HG03139 (cell line): ENCODE measurements at regions not wholly inside any gene's neighbourhood (a gene's known extent, or its start where the extent isn't known, plus 50 kb on each side); places are given as distances from the start of the nearest gene placed in this dataset.
"Not testable (repeated sequence)": the region's sequence is repeated elsewhere in the genome, so short reads cannot be mapped to it uniquely, and the experiment has no call there.

Source experiments
- ATAC-seq: cut with Tn5 transposase; IDR thresholded peaks from one replicate; pipeline ENCODE4 v1.9.1; 2021; ENCODE audit not compliant: unreplicated experiment

DNA sequence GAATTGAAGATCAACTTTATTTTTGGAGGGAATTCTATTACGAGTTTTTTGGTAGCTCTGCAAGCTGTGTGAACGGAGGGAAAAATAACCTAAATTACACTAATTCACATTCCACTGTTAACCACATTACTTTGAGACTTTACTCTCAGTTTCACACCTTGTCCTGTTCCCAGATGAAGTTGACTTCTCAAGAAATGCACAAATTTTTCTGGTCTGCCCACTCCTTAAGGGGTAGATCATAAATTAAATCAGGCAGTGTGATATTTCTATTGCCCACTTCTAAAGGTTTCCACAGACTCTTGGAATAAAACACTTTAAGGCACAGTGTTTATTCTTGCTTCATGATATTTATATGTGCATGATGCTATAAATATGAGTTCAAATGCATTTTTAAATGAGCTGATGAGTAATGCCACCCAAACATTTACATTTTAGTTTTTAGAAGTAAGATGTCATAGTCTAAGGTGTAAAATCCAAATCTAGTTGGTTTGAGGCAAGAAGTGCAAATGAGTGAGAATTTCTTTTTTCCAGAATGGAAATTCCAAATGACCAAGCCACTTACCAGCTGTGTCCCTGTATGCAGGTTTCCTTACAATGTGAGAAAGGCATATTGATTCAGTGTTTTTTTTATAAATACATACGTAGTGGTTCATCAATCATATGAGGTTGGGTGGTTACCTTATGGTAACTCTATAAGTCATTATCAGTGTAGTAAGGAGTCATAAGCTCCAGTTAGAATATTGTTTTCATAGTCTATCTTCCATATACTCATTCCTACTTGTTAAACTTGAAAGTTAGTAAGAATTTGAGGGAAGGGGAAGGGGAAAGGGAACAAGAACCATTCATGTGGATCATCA lies 437.7 kb upstream of the MEF2C start:
- ATAC-seq = no peak

DNA sequence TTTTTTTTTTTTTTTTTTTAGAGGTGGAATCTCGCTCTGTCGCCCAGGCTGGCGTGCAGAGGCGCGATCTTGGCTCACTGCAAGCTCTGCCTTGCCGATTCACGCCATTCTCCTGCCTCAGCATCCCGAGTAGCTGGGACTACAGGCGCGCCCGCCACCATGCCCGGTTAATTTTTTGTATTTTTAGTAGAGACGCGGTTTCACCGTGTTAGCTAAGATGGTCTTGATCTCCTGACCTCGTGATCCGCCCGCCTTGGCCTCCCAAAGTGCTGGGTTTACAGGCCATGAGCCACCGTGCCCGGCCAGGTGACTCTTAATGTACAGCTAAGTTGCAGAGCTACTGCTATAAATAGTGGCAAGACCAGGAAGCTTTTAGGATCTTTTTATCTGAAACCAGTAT lies 434.9 kb upstream of the MEF2C start:
- not testable (repeated sequence) for ATAC-seq

DNA sequence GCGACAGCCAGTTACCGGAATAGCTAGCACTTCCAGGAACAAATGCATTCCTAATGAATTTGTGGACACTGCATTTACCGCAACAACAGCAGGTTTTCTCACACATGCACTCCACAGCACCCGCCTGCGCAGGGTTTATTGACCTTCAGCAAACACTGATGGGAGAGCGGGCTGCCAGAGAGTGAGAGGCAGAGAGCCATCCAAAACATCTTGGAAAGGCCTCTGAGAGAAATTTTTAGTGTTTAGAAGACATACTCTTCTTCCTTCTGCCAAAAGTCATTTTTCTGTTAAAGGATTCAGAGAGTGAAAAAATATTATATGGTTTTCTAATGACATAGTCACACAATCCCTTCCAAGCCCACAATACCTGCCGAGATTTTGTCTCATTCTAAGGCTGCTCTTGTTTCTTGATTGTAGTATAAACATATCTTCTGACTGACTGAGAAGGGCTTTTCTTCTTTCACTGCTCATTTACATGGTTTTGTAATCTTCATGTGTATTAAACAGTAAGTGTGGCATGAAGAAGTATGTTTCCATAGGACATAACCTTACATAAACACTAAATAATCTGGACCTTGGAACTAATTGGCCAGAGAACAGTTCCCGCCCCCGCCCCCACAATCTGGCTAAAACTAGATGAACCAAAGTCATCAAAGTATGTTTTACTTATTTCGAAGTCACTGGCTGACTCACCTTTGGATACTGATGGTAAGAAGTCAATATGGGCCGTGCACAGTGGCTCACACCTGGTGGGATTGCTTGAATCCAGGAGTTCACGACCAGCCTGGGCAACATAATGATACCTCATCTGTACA lies 432.5 kb upstream of the MEF2C start:
- ATAC-seq = no peak

DNA sequence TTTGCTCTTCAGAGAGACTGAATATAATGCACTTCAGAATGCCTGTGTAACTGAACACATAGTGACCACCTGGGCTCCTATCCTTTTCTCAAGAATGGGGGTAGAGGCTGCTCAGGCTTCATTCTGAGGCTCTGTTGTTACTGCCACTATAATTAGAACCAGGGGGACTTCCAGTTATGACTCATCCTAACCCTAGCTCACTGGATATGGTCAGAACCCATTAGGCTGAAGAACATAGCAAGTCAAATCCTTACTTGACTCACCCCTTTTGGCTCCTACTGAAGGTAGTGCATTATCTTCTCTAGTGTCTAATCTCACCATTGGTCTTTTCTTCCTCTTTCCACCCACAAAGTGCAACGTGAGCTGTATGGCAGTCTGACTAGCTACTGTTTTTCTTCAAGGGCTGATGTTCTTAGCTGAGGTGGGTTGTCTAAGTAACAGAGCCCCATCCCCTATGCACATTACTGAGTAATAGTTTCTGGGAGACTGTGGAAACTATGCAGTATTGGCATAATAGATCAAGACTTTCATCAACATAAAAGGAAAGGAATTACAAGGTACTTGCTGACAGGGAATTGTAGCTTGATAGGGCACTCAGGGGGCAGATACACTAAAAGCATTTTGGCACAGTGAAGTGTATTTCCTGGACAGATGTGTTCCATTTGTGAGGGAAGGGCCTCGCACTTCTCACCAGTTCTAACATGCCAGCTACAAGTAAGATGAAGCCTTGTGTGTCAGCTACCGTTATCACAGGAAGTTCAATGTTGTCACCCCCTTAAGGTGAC lies 431.0 kb upstream of the MEF2C start:
- peak; percentile 96 for ATAC-seq

DNA sequence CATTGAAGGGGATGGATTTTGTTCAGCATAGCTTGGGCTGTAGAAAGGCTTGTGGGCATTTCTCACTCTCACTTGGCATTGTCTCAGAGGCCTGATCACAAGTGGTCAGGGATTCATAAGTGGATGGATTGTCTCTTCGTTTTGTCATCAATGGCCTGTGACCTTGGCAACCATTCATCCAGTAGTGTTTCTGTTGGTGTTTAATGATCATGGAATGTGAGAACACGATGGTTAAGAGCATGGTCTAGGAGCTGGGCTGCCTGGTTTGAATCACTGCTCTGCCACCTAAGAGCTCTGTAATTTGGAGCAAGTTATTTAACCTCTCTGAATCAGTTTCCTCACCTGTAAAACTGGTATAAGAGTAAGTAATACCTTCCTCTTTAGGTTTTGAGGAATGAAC lies 430.1 kb upstream of the MEF2C start:
- ATAC-seq = no peak

DNA sequence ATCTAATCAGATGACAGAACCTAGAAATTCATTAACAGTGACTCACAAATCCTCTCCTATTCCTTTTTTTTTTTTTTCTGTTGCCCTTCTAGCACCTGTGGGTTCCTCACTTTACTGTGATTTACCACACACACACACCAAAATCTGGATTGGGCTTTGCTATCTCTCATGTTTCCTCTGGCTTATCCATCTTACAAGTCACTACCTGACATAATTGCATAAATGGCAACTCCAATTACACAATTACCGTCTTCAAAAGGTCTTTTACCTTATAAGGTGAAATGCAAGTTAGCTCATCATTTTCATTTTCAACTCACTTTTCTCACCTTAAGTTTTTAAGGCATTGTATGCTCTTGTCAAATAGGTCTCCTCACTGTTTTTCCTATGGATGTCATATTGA lies 426.3 kb upstream of the MEF2C start:
- no peak for ATAC-seq

DNA sequence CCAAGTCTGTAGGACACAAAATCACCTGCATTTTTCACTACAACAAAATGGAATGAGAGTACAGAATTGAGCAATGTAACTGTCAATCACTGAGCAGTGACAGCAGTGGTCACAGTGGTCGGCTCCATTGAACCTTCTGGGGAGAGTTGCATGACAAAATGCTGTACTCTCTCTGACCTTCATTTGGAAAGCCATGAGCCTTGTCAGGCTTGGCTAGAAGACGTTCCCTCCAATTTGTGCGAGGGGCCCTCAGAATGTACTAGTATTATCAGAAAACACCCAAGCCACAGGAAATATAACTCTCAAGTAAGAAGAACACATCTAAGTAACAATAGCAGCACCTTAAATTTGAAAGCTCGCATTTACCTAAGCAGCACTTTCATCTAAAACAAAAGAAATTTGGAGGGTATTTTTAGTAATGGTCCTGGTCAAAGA lies 425.6 kb upstream of the MEF2C start:
- peak; percentile 94 for ATAC-seq

DNA sequence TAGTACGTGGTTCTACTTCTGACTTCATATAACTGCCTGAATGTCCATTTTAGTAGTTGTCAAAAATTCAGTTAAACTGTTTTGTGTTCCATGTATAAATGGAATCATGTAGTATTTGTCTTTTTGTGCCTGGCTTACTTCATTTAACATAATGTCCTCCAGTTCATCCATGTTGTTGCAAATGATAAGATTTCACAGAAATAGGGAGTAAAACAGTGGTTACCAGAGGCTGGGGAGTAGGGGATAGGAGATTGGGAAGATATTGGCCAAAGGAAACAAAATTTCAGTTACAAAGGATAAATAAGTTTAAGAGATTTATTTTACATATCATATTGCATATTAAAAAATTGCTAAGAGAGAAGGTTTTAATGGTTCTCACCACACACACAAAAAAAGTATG lies 425.0 kb upstream of the MEF2C start:
- ATAC-seq = no peak

DNA sequence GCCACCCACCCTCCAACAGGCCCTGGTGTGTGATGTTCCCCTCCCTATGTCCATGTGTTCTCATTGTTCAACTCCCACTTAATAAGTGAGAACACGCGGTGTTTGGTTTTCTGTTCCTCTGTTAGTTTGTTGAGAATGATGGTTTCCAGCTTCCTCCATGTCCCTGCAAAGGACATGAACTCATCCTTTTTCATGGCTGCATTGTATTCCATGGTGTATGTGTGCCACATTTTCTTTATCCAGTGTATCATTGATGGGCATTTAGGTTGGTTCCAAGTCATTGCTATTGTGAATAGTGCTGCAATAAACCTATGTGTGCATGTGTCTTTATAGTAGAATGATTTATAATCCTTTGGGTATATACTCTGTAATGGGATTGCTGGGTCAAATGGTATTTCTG lies 424.2 kb upstream of the MEF2C start:
- not testable (repeated sequence) for ATAC-seq

DNA sequence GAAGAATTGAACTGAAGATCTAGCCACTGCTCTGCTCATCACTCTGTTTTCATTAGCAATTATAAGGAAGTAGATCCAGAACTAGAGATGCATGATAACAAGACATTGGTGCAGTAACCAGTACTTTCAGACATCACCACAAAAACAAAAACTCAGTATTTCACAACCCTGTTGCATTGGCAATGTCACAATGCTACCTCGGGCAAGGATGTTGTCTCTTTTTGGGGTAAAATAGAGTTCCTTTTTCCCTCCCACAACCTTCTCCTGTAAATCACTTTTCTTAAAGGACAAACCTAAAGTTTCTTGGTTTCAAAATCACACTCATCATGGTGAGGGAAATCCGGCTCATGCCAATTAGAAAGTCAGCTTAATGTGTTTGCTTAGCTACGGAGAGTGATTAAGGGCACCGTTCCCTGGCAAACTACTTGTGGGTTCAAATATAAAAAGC lies 420.1 kb upstream of the MEF2C start:
- peak; percentile 49 for ATAC-seq

DNA sequence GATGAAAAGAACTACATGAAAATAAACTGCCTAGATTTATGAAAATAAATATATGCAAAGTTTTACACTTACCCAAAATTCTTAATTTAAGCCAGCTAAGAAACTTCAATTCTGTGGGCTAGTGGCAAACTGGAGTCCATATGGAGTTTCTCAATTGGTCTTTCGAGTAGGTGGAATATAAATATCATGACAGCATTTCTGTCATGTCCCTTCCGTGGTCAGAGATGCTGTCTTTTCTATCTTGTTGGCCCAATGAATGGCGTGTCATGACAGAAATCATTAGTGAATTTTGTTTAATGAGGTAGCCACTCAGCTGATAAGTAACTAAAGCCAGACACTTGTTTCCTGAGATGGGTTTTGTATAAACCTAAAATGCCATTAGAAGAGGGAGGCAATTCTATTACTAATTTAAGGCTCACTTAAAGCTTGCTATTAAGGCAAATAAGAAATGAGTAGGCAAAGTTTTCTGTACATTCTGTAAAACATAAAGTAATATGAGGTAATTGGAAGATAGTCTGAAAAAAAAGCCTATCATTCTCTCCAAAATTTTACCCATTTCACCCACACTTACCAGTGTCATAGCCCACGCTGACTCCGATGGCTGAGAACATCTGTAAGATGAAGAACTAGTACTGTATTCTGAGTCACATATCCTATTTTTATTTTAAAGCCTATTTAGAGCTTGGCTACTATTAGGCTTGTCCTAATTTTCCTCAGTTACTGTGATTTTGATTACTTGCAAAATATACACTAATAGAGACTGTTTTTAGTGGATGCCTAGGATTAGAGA lies 419.3 kb upstream of the MEF2C start:
- ATAC-seq = no peak

DNA sequence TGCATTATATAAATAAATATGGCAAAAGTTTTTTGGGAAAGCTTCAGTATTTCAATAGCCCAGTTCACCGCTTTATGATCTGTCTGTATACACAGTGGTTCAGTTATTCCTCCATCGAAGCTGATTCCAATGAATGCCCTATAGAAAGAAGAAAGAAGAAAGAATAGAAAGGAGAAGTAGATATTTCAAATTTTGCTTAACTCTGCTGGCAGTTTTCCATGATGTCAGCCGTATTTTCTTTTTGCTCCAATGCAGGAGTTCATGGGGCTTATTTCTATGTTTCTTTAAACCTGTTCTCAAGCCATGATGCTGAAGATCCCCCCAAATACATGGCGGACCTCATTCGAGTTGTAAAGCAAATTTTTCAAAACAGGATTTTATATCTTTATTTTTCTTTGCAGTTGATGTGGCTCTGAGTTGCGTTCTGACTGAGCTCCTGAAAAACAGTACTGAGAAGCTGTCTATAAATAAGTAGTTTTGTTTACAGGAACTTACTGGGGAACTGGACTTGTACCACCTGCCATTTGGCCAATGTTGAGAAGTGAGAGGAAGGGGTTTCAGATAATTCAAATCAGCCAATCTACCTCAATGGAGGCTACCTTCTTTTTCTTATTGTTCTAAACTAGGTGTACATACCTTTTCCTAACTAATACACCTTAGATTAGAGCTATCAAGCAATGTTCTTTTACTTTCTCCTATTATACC lies 418.5 kb upstream of the MEF2C start:
- peak; percentile 66 for ATAC-seq

DNA sequence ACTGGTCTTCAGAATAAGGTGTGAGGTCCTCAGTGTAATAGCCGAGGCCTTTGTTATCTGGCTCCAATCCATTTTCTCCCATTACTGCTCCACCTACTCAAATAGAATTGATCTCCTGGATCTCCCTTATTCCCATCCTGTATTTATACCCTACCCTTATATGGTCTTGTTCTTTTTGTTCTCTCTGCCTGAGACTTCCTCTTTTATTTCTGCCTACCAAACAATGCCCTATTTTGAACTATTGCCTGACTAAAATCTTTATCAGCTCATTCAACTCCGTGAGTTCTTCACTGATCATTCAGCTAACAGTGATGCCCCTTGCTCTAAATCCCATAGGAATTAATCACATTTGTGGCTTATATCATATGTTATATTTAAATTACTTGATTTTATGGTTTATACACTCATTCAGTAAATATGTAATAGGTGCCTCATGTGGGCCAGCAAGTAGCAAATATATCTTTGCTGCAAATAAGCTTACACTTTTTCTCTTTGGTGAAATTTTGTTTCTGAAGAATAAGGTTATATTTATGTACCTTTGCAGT lies 417.5 kb upstream of the MEF2C start:
- ATAC-seq = no peak

DNA sequence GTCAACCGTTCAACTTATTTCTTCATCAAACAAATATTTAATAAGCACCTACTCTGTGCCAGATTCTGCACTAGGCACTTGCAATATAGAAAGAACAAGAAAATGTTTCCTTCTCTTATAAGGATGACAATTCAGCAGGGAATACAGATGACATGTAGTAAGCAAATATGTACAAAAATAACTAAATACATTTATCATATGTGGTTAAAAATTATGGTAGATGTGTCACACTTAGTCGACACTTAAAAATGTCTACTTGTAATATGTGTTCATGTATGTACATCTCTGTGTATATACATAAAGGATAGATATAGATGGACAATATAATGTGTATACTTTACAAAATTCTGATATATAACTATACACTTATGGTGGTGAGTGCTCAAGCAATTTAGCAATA lies 417.0 kb upstream of the MEF2C start:
- ATAC-seq = no peak

DNA sequence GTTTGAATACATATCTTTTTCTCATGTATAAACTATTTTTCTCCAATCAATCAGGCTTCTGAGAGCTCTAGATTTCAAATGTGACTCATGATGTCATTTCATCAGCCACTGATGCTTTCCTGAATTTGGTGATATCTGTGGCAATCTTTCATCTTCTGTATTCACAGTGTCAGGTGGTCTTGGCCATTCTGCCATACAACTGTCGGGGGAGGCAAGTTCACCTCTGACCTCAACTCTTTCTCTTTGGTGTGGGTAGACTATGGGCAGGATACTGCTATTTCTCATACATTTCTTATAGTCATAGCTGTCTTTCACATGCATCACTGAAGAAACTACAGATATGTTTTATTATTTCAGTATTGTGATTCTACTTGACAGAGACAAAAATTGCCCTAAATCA lies 414.1 kb upstream of the MEF2C start:
- no peak for ATAC-seq

DNA sequence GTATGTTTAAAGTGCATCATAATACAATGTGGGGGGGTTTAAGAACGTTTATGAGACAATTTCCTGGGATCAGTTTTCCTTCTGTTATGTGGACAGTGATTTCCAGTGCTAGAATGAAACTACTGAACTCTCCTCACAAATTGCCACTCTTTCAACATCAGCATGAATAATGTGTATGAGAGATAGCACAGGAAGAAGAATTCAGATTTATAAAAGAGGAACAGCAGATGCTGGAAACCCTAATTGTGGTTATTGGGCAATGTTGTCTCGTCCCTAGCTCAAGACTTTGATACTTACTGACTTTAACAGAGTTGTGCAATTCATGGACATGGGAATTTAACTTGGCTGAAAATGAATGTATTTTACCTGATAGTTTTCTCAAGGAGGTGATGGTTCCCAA lies 410.8 kb upstream of the MEF2C start:
- no peak for ATAC-seq

DNA sequence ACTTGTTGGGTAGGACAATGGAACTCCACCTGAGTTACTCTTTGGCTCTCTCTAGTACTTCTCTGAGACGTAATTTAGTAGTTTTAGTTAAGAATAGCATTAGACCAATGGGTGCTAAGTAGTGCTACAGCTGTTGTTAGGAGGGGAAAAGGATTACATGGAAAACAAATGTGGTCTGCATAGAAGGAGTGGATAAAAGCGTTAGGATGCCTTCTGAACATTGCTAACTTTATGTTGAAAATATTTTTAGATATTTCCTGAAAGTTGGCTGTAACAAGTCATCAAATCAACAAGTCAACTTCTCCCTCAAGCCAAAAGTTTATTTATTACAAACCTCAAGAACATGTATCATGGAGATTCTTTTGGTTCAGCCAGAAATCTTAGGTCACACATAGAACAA lies 409.5 kb upstream of the MEF2C start:
- ATAC-seq = no peak

DNA sequence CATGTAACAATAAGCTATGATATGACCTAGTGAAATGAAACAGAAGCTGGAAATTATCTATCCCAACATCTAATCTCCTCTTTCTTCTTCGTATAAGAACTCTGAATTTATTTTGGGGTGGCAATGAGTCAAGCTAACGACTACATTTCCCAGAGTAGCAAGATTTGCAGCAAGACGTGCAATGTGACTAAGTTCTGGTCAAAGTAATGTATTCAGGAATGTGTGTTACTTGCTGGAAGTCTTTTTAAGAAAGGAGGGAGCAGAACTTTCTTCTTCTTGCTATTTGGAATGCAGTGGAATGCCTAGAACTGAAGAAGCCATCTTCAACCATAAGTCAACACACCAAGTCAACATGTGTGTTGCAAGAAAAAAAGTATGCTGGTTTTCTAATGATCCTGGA lies 406.6 kb upstream of the MEF2C start:
- no peak for ATAC-seq

DNA sequence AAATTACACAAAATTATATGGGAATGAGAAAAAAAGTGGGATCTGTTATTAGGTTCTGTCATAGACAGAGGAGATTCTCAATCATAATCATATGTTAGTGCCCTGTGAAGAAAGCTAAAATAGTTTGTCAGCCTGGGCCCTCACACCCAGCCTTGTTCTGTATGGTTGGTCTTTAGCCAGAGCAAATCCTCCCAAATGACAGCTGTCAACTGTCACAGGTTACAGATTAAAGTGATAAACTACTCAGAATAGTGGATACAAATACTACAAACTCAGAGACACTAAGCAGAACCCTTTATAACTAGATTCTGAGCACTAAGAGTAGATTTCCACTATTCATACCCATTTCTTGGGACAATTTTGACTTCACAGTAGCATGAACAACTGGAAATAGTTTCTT lies 405.0 kb upstream of the MEF2C start:
- no peak for ATAC-seq

DNA sequence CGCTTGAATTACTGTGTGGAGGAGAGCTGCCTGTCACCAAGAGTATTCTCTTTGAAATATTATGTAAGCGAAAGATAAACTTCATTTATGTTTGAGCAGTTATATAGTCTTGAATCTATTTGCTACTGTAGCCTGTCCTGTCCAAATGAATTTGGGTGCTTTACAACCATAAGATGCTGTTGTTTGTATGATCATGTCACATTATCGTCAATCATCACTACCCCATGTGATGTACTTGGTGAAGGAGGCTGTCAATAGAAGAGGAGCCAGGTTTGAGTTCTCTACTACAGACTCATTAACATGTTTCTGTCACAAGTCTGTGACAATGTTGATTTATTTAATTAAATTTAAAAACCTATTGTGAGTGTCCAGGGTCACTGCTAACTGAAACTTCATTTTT lies 403.3 kb upstream of the MEF2C start:
- no peak for ATAC-seq
